ENCODE measurements at regions not wholly inside any gene's neighbourhood (a gene's known extent, or its start where the extent isn't known, plus 50 kb on each side); places are given as distances from the start of the nearest gene placed in this dataset.
"Not testable (repeated sequence)": the region's sequence is repeated elsewhere in the genome, so short reads cannot be mapped to it uniquely, and the experiment has no call there.

DNA sequence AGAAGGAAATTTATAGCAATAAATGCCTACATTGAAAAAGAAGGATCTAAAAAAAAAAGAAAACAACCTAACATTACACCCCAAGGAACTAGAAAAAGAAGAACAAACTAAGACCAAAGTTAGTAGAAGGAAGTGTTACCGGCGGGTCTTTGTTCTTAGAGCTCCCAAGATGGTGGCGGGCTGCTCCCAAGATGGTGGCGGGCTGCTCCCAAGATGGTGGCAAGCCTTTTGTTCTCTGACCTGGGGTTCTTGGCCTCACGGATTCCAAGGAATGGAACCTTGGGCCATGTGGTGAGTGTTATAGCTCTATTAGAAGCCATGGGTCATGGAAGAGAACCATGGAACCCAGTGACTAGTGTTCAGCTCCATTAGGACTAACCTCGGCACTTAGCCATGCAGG, 71.8 kb upstream of the PRRC2C start:
- TF ChIP-seq BRCA1 (IDR thresholded peaks at IDR 0.05; ENCODE audit: low read depth, low read length); CHD2 (IDR thresholded peaks at IDR 0.05; ENCODE audit: low read length); FOSL1 (IDR thresholded peaks at IDR 0.05; ENCODE audit: insufficient read depth, low read depth, low read length); EGR1 (IDR thresholded peaks at IDR 0.05; ENCODE audit: borderline replicate concordance, low read depth, low read length); GTF2F1 (IDR thresholded peaks at IDR 0.05; ENCODE audit: borderline replicate concordance, low read depth, low read length): not testable (repeated sequence)

Data from H1 (cell line).